NB4 (cell line): ENCODE measurements at regions not wholly inside any gene's neighbourhood (a gene's known extent, or its start where the extent isn't known, plus 50 kb on each side); places are given as distances from the start of the nearest gene placed in this dataset.

ENCODE experiments used
- CTCF ChIP-seq: IDR thresholded peaks from one replicate; pipeline ENCODE4 v1.5.1; 2012; ENCODE audit warnings: low read depth, low read length
- MYC ChIP-seq: IDR thresholded peaks from 2 replicates; pipeline ENCODE4 v1.6.1; 2011; ENCODE audit warnings: low read depth, low read length
- POLR2A ChIP-seq: IDR thresholded peaks from 2 replicates; pipeline ENCODE4 v1.6.1; 2011; ENCODE audit warnings: mild to moderate bottlenecking; ENCODE audit not compliant: insufficient read length; ENCODE audit errors: extremely low read depth

- TF ChIP-seq MYC = no peak
- no peak for TF ChIP-seq CTCF
- TF ChIP-seq POLR2A = no peak
Observed at GRCh38 chr4:75211422-75211821, 278.5 kb downstream of the PARM1 start.
